NCI-H1436 (cell line): ENCODE measurements at regions not wholly inside any gene's neighbourhood (a gene's known extent, or its start where the extent isn't known, plus 50 kb on each side); places are given as distances from the start of the nearest gene placed in this dataset.

ENCODE experiments used
- DNase-seq: peaks from one replicate; lab custom pipeline; 2025; lab: John Stamatoyannopoulos, UW

- no peak for DNase-seq
Observed at GRCh38 chr1:231108516-231109302, 53.1 kb upstream of the TRIM67 start.

- DNase-seq = no peak
Observed at GRCh38 chr1:231107600-231108326, 54.1 kb upstream of the TRIM67 start.

DNA sequence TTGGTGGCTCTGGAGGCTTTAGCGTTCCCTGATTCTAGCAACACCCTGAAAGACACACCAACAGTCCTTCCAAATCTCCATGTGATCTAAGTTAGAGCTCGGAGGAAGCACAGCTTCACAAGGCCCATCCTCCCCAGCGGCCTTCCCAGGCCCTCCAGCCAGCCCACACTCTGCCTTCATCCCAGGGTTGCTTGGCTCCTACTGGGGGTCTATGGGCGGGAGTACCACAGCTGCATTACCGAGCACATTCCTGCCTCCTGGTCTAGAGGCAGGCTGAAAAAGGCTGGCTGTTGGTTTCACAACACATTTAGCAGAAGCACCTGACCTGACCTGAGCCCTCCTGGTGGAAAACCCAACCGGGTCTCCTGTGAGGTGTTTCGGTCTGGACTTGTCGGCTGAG is 54.7 kb upstream of the TRIM67 start:
- DNase-seq = no peak

- no peak for DNase-seq
Observed at GRCh38 chr1:231106347-231106746, 55.5 kb upstream of the TRIM67 start.

GRCh38 chr1:231104917-231105316 is 56.9 kb upstream of the TRIM67 start:
- no peak for DNase-seq

- no peak for DNase-seq
Observed at GRCh38 chr1:231103961-231104360, 57.9 kb upstream of the TRIM67 start.

DNA sequence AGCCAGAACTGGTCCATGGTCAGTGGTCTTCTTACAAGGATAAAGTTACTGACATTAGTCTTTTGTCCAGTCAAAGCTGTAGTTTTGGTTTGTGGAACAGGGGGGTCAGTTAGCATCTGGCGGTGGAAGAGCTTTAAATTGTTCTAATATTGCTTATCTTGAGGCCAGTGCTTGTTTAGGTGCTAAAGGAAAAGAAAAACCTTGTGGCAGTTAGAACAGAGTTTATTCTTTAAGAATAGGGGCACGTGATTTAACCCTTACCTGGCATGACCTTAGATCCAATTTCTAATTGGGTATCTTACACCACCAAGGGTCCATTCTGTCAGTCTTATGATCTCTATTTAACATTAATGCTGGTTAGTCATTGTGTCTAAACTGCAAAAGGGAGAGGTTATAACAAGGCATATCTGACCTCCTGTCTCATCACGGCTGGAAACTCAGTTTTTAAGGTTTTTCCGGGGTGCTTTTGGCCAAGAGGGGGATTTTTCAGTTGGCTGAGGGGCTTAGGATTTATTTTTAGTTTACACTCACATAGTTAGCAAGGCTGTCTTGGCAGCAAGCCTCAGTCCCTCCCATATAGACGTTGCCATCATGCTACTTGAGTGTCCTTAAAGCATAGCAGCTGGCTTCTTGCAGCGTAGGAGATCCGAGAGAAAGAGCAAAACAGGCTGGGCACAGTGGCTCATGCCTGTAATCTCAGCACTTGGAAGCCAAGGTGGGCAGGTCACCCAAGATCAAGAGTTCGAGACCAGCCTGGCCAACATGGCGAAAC is 60.1 kb upstream of the FAM89A start:
- DNase-seq = peak; percentile 1

DNA sequence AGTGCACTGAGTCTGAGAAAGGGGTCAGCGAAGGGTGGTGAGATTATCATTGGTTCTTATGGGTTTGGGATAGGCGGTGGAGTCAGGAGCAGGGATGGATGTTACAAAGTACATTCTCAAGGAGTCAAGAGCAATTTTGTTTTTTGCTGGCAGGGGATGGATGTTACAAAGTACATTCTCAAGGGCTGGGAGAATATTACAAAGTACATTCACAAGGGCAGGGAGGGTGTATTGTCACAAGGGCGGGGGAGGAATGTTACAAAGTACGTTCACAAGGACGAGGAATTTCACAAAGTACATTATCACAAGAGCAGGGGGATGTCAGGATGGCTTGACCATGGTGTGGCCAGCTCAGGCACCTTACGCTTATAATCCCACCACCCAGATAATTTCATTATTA is 59.3 kb upstream of the FAM89A start:
- no peak for DNase-seq

- DNase-seq = no peak
Observed at GRCh38 chr1:231095595-231095994, 55.5 kb upstream of the FAM89A start.

GRCh38 chr1:231094421-231094820 is 54.4 kb upstream of the FAM89A start:
- DNase-seq = no peak

- no peak for DNase-seq
Observed at GRCh38 chr1:231093156-231093922, 53.3 kb upstream of the FAM89A start.

DNA sequence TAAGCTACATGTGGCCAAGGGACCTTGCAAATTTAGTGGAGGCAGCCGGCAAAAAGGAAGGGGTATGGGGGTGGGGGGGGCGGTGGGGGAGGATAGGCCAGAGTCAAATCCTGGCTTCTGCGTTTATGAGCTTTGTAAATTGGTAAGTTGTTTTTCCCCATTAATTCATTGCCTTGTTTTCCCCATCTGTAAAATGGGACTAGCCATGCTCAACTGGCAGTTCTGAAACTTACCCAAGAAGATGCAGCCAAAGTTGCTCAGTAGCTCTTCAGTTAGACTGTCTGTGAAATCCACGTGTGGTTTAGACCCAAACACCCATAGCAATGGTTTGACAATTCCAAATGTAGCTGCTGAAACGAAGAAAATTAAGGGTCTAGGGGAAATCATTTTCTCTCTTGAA is 52.3 kb upstream of the FAM89A start:
- DNase-seq = no peak

- peak; percentile 0 for DNase-seq
Observed at GRCh38 chr1:231091831-231092301, 51.8 kb upstream of the FAM89A start.

DNA sequence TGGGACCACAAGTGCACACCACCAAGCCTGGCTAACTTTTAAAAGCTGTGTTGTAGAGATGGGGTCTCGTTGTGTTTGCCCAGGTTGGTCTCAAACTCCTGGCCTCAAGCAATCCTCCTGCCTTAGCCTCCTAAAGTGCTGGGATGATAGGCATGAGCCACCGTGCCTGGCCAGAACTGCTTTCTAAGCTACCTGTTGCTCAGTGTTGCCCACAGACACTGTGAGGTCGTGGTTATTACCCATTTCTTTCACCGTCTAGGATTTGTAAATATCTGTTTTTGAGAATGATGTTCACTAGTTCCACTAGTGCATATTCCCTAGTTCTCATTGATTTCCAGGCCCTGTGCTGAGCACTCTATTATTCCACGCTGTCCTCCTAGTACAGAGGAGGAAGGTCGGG is 51.4 kb upstream of the FAM89A start:
- no peak for DNase-seq
